ENCODE measurements at regions not wholly inside any gene's neighbourhood (a gene's known extent, or its start where the extent isn't known, plus 50 kb on each side); places are given as distances from the start of the nearest gene placed in this dataset.

DNA sequence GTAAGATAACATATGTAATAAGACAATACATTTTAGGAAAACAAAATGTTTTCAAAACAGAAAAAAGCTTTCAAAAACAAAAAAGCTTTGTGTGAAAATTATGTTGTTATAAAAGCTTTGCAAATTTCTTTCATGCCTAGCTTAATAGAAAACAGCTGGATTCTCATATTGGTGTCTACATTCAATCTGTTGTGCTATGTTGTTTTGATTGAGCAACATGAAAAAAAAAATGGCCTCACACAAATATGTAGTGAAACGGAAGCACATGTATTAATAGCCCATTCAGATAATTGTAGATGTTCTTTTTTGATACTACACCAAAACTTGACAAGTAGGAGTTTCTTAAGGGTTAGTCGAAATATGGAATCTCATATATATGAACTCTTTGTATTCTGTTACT lies 197.5 kb downstream of the ZEB2 start:
- Histone ChIP-seq H3K4me1 (ENCODE audit: control insufficient read depth, insufficient read depth, low read length) (no peaks in the 10 kb centered on the region), H3K9me3 (ENCODE audit: control insufficient read depth, insufficient read depth, low read length) (no peaks in the 10 kb centered on the region), H3K27ac (ENCODE audit: low read depth, low read length) (no peak overlapping the region), H3K9ac (ENCODE audit: low read depth, low read length) (no peak overlapping the region), H3K4me3 (ENCODE audit: low read depth, low read length) (no peak overlapping the region), H3K36me3 (ENCODE audit: control insufficient read depth, insufficient read depth, low read length) (no peaks in the 10 kb centered on the region), H3K27me3 (ENCODE audit: control insufficient read depth, insufficient read depth, low read length) (no peaks in the 10 kb centered on the region)

DNA sequence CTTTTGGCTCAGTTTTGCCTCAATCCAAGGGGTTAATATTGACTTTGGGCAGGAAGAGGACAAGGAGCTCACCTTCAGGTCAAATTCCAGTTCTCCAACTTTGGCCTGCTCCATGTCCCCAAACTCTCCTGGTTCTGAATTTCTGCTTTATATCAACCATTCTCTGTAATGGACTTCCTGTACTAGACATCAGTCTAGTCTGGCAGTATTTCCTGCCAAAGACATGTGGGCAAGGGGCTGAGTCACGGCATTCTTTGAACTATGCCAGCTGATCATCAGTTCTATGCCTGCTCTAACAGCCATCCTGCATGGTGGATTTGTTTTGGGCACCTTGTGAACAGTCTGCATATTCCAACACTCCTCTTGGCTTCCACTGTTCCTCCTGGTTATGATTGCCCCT lies 199.4 kb downstream of the ZEB2 start:
- no peaks in the 10 kb centered on the region for H3K4me1 ChIP-seq (ENCODE audit: control insufficient read depth, insufficient read depth, low read length)

DNA sequence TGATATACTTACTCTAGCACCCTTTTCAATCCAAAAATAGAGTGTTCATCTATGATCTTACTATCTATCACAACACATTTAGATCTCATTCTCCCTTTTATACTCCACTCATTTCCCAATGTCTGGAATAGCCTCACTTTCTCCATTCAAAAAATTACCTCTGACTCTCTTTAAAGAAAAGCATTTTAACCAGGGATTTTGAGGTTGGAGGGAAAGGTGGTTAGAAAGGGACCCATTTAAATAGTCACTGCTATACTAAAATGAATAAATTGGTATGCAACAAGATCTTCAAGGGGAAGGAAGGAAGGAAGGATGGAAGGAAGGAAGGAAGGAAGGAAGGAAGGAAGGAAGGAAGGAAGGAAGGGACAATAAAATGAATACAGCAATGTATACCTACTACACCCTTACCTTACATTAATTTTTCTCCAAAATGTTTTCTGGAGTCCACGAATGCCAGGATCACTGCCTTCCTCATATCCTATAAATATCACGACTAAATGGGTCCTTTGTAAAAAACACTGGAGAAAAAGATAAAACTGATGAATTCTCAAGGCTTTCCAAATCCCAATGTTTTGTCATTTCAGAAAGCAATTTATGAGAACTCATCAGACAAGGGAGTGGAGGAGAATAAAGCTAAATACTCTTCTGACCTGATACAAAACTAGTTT lies 202.7 kb downstream of the ZEB2 start:
- no peak overlapping the region for H3K27ac ChIP-seq (ENCODE audit: low read depth, low read length)
- H3K36me3 ChIP-seq (ENCODE audit: control insufficient read depth, insufficient read depth, low read length): no peaks in the 10 kb centered on the region
- H3K4me1 ChIP-seq (ENCODE audit: control insufficient read depth, insufficient read depth, low read length): no peaks in the 10 kb centered on the region
- H3K4me3 ChIP-seq (ENCODE audit: low read depth, low read length): no peak overlapping the region
- H3K27me3 ChIP-seq (ENCODE audit: control insufficient read depth, insufficient read depth, low read length): no peaks in the 10 kb centered on the region
- peaks cover 4% of the 10 kb centered on the region for H3K9me3 ChIP-seq (ENCODE audit: control insufficient read depth, insufficient read depth, low read length)
- H3K9ac ChIP-seq (ENCODE audit: low read depth, low read length): no peak overlapping the region

More for the DNA sequence above, 199.4 kb downstream of the ZEB2 start:
- no peaks in the 10 kb centered on the region for H3K36me3 ChIP-seq (ENCODE audit: control insufficient read depth, insufficient read depth, low read length)
- H3K9ac ChIP-seq (ENCODE audit: low read depth, low read length): no peak overlapping the region
- no peaks in the 10 kb centered on the region for H3K27me3 ChIP-seq (ENCODE audit: control insufficient read depth, insufficient read depth, low read length)
- H3K9me3 ChIP-seq (ENCODE audit: control insufficient read depth, insufficient read depth, low read length): no peaks in the 10 kb centered on the region
- no peak overlapping the region for H3K27ac ChIP-seq (ENCODE audit: low read depth, low read length)
- no peak overlapping the region for H3K4me3 ChIP-seq (ENCODE audit: low read depth, low read length)

DNA sequence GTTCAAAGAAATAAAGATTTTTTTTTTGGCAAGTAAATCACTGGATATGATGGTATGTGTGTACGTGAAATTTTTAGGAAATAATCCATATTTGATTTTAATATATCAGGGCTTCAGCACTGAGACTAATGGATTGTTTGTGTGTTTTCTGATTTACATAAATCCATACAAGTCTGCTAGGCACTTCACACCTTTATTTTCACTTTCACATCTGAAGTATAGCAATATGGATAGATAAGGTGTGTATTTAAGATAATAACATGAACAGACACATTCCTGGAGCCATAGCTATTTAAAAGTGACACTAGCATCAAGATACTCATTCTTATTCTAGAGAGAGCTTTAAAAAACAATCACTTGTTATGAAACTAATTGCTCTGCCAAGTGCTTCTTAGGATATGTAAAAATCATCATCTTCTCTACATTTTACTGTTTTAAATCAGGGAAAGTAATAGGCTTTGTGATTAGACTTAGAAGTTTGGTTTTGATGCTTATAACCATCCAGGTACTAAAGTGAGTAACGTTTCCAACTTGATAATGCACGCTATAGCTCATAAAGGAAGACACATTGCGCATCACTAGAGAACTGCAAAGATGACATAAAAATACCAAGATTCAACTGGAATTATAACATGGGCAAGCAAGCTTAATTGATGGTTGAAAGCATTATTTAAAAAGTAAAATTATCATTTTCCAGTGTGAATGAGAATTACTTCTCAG lies 208.9 kb downstream of the ZEB2 start:
- no peaks in the 10 kb centered on the region for H3K36me3 ChIP-seq (ENCODE audit: control insufficient read depth, insufficient read depth, low read length)
- no peak overlapping the region for H3K4me3 ChIP-seq (ENCODE audit: low read depth, low read length)
- H3K9me3 ChIP-seq (ENCODE audit: control insufficient read depth, insufficient read depth, low read length): peaks cover 6% of the 10 kb centered on the region

DNA sequence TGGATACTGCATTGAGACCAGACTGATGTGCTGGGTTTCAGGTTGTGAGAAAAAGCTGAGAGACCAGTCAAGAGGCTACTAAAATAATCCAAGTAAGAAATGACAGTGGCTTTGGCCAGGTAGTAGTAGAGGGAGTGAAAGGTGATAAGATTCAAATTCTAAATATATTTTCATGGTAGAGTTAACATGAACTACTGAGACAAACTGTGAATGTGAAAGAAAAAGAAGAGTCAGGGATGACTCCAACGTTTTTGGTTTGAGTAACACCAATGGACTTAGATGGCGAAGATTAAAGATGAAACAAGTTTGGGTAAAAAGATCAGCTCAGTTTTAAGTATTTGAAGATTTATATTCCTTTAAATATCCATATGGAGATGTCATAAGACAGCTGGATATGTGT lies 209.4 kb downstream of the ZEB2 start:
- H3K36me3 ChIP-seq (ENCODE audit: control insufficient read depth, insufficient read depth, low read length): no peaks in the 10 kb centered on the region
- no peak overlapping the region for H3K27ac ChIP-seq (ENCODE audit: low read depth, low read length)
- no peak overlapping the region for H3K9ac ChIP-seq (ENCODE audit: low read depth, low read length)
- peaks cover 6% of the 10 kb centered on the region for H3K9me3 ChIP-seq (ENCODE audit: control insufficient read depth, insufficient read depth, low read length)
- H3K4me1 ChIP-seq (ENCODE audit: control insufficient read depth, insufficient read depth, low read length): peaks cover 6% of the 10 kb centered on the region; the same call in 1 of the 2 replicates
- H3K4me3 ChIP-seq (ENCODE audit: low read depth, low read length): no peak overlapping the region
- H3K27me3 ChIP-seq (ENCODE audit: control insufficient read depth, insufficient read depth, low read length): no peaks in the 10 kb centered on the region

More for the DNA sequence above, 208.9 kb downstream of the ZEB2 start:
- H3K27me3 ChIP-seq (ENCODE audit: control insufficient read depth, insufficient read depth, low read length): no peaks in the 10 kb centered on the region
- peaks cover 6% of the 10 kb centered on the region; the same call in 1 of the 2 replicates for H3K4me1 ChIP-seq (ENCODE audit: control insufficient read depth, insufficient read depth, low read length)
- no peak overlapping the region for H3K27ac ChIP-seq (ENCODE audit: low read depth, low read length)
- H3K9ac ChIP-seq (ENCODE audit: low read depth, low read length): no peak overlapping the region

DNA sequence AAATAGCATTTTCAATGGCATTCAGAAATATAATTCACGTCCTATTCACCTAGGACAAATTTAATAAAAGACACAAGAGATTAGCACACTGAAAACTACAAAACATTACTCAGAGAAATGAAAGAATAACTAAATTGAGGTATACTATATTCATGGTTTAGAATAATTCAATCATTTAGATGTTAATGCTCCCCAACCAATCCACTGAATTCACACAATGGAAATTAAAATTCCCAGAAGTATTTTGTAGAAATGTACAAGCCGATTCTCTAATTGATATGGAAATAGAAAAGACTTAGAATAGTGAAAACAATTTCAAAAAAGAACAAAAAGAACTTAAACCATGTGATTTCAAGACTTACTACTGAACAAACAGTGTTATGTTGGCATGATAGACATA lies 212.2 kb downstream of the ZEB2 start:
- Histone ChIP-seq H3K9me3 (ENCODE audit: control insufficient read depth, insufficient read depth, low read length) (peaks cover 6% of the 10 kb centered on the region), H3K27me3 (ENCODE audit: control insufficient read depth, insufficient read depth, low read length) (no peaks in the 10 kb centered on the region), H3K36me3 (ENCODE audit: control insufficient read depth, insufficient read depth, low read length) (no peaks in the 10 kb centered on the region), H3K4me1 (ENCODE audit: control insufficient read depth, insufficient read depth, low read length) (peaks cover 6% of the 10 kb centered on the region; the same call in 1 of the 2 replicates), H3K9ac (ENCODE audit: low read depth, low read length) (no peak overlapping the region), H3K4me3 (ENCODE audit: low read depth, low read length) (no peak overlapping the region), H3K27ac (ENCODE audit: low read depth, low read length) (no peak overlapping the region)

DNA sequence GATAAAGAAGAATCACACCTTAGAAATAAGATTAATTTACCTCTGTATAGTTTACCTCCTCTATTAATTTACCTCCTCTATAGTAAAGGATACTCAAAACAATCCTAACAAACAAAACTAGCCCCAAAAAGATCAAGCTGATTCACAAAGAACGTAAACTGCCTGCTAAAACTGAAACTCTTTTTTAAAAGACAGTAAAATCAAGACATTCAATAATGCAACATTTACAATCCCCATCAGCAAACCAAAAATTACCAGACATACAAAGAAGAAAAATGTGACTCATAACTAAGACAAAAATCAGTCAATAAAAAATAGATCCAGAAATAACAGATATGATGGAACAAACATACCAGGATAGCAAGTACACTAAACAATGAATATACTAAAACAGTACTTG lies 215.7 kb downstream of the ZEB2 start:
- Histone ChIP-seq H3K9ac (ENCODE audit: low read depth, low read length) (no peak overlapping the region), H3K27me3 (ENCODE audit: control insufficient read depth, insufficient read depth, low read length) (no peaks in the 10 kb centered on the region), H3K9me3 (ENCODE audit: control insufficient read depth, insufficient read depth, low read length) (no peaks in the 10 kb centered on the region), H3K27ac (ENCODE audit: low read depth, low read length) (no peak overlapping the region), H3K4me1 (ENCODE audit: control insufficient read depth, insufficient read depth, low read length) (no peaks in the 10 kb centered on the region), H3K36me3 (ENCODE audit: control insufficient read depth, insufficient read depth, low read length) (no peaks in the 10 kb centered on the region), H3K4me3 (ENCODE audit: low read depth, low read length) (no peak overlapping the region)

DNA sequence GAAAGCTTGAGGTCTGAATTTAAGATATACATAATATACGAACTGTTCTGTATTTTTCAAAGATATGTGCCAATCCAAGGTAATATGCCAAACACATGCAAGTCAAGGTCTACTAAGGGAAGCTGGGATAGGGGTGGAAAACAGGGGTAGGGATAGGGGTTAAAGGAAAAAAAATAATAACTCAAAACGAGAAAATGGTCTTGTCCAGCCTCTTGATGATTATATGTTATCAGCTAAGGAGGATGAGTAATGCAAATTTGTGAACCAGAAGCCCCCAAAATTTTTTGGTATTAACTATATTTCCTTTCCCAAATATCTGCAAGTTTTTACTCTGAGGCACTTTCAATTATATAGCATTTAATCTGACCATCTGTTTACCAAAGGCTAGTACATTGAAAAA lies 219.3 kb downstream of the ZEB2 start:
- no peaks in the 10 kb centered on the region for H3K4me1 ChIP-seq (ENCODE audit: control insufficient read depth, insufficient read depth, low read length)
- no peak overlapping the region for H3K27ac ChIP-seq (ENCODE audit: low read depth, low read length)
- H3K27me3 ChIP-seq (ENCODE audit: control insufficient read depth, insufficient read depth, low read length): no peaks in the 10 kb centered on the region
- H3K36me3 ChIP-seq (ENCODE audit: control insufficient read depth, insufficient read depth, low read length): no peaks in the 10 kb centered on the region
- no peak overlapping the region for H3K4me3 ChIP-seq (ENCODE audit: low read depth, low read length)
- no peak overlapping the region for H3K9ac ChIP-seq (ENCODE audit: low read depth, low read length)
- H3K9me3 ChIP-seq (ENCODE audit: control insufficient read depth, insufficient read depth, low read length): no peaks in the 10 kb centered on the region

DNA sequence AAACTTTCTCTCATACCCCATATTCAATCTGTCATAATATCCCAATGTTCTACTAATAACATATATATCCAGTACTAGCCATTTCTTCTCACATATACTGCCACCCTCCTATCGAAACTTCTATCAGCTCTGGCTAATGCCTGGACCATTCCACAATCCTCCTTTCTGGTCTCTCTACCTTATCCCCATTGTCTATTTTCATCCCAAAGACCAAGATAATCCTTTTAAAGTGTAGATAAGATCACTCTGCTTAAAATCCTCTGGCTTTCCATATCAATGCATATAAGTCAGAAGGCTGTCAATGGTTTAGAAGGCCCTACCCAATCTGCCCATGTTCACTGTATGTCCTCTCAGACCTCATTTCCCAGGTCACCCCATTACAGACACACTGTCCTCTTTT lies 229.6 kb downstream of the ZEB2 start:
- H3K27ac ChIP-seq (ENCODE audit: low read depth, low read length): no peak overlapping the region
- no peak overlapping the region for H3K4me3 ChIP-seq (ENCODE audit: low read depth, low read length)
- no peaks in the 10 kb centered on the region for H3K9me3 ChIP-seq (ENCODE audit: control insufficient read depth, insufficient read depth, low read length)
- peaks cover 6% of the 10 kb centered on the region; the same call in 1 of the 2 replicates for H3K4me1 ChIP-seq (ENCODE audit: control insufficient read depth, insufficient read depth, low read length)
- no peak overlapping the region for H3K9ac ChIP-seq (ENCODE audit: low read depth, low read length)
- H3K27me3 ChIP-seq (ENCODE audit: control insufficient read depth, insufficient read depth, low read length): no peaks in the 10 kb centered on the region
- no peaks in the 10 kb centered on the region for H3K36me3 ChIP-seq (ENCODE audit: control insufficient read depth, insufficient read depth, low read length)

DNA sequence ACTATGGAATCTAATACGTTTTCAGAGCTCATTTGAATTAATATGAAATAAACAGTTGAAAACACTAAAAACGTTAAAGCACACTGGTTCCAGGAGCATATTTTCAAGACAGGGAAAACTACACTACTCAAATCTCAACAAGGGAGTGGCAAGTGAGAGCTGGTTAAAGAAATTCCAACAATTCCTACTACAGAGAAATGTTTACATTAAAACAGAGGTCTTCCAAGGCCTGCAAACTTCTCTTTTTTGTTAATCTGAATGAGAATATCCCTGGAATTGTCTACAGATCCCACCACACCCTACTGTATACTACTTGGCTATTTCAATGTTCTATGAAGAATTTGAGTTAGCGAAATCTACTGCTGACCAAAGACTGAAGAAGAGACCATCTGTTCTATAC lies 231.5 kb downstream of the ZEB2 start:
- peaks cover 6% of the 10 kb centered on the region; the same call in 1 of the 2 replicates for H3K4me1 ChIP-seq (ENCODE audit: control insufficient read depth, insufficient read depth, low read length)
- H3K36me3 ChIP-seq (ENCODE audit: control insufficient read depth, insufficient read depth, low read length): no peaks in the 10 kb centered on the region
- H3K27ac ChIP-seq (ENCODE audit: low read depth, low read length): no peak overlapping the region
- no peaks in the 10 kb centered on the region for H3K27me3 ChIP-seq (ENCODE audit: control insufficient read depth, insufficient read depth, low read length)
- H3K9ac ChIP-seq (ENCODE audit: low read depth, low read length): no peak overlapping the region
- H3K4me3 ChIP-seq (ENCODE audit: low read depth, low read length): no peak overlapping the region
- no peaks in the 10 kb centered on the region for H3K9me3 ChIP-seq (ENCODE audit: control insufficient read depth, insufficient read depth, low read length)

DNA sequence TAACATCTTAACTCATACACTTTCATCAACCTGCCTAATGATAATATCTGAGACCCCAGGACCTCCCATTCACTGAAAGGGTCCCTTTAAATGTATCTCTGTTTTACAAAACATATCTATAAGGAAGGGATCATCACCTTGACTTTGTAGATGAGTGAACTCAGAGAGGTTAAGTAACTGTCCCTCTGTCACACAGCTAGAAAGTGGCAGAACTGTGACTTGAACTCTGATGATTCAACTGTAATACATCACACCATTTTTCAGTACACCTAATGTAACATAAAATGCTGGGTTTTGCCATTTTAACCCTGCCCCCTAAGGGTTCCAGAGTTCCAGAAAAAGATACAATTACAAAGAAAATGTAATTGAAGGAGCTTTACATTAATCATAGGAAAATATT lies 234.6 kb downstream of the ZEB2 start:
- no peaks in the 10 kb centered on the region for H3K27me3 ChIP-seq (ENCODE audit: control insufficient read depth, insufficient read depth, low read length)
- H3K9me3 ChIP-seq (ENCODE audit: control insufficient read depth, insufficient read depth, low read length): no peaks in the 10 kb centered on the region
- no peak overlapping the region for H3K27ac ChIP-seq (ENCODE audit: low read depth, low read length)
- H3K36me3 ChIP-seq (ENCODE audit: control insufficient read depth, insufficient read depth, low read length): no peaks in the 10 kb centered on the region
- H3K4me1 ChIP-seq (ENCODE audit: control insufficient read depth, insufficient read depth, low read length): peaks cover 8% of the 10 kb centered on the region; the same call in 1 of the 2 replicates
- H3K9ac ChIP-seq (ENCODE audit: low read depth, low read length): no peak overlapping the region
- no peak overlapping the region for H3K4me3 ChIP-seq (ENCODE audit: low read depth, low read length)

Data from HUES48 (cell line).